WTC11 (cell line): ENCODE measurements at regions not wholly inside any gene's neighbourhood (a gene's known extent, or its start where the extent isn't known, plus 50 kb on each side); places are given as distances from the start of the nearest gene placed in this dataset.

Source experiments
- ATAC-seq: fragments of 200-7000 bp; cut with Tn5 transposase; 2 replicates; pipeline ENCODE4 v1.10.0; 2021; ENCODE audit warnings: mild to moderate bottlenecking, moderate library complexity
- CTCF ChIA-PET: fragments of 300-600 bp; sonication (Branson Sonifier 250); formaldehyde crosslinking; loops from one replicate; lab custom pipeline; 2021; ENCODE audit warnings: antibody characterized with exemption; lab: Charles Lee
- POLR2A ChIA-PET: fragments of 350-600 bp; sonication (Branson Sonifier 250); formaldehyde crosslinking; loops from one replicate; lab custom pipeline; 2021; ENCODE audit warnings: antibody characterized with exemption; lab: Charles Lee
- DNase-seq: peaks from one replicate; pipeline ENCODE4 v3.0.0; 2021; ENCODE audit warnings: low spot score
- H3K27ac Mint-ChIP-seq: 2 replicates; pipeline ENCODE4 v1.8.0; 2021; ENCODE audit warnings: mixed read lengths
- H3K27me3 Mint-ChIP-seq: 2 replicates; pipeline ENCODE4 v1.8.0; 2021; ENCODE audit warnings: low read depth, mild to moderate bottlenecking, moderate library complexity, mixed read lengths
- H3K36me3 Mint-ChIP-seq: 2 replicates; pipeline ENCODE4 v1.8.0; 2021; ENCODE audit warnings: mixed read lengths
- H3K4me1 Mint-ChIP-seq: 2 replicates; pipeline ENCODE4 v1.8.0; 2022; ENCODE audit warnings: mixed read lengths
- H3K4me3 Mint-ChIP-seq: 2 replicates; pipeline ENCODE4 v1.8.0; 2021; ENCODE audit warnings: mild to moderate bottlenecking, moderate library complexity, mixed read lengths
- H3K9me3 Mint-ChIP-seq: 2 replicates; pipeline ENCODE4 v1.8.0; 2021; ENCODE audit warnings: mixed read lengths
- ATF3 ChIP-seq: sonication (generic); formaldehyde crosslinking; conservative IDR thresholded peaks from 2 replicates; pipeline ENCODE4 v1.8.1; 2022; ENCODE audit warnings: mild to moderate bottlenecking, missing genetic modification reagents
- ATF6 ChIP-seq: sonication (generic); formaldehyde crosslinking; IDR thresholded peaks from 2 replicates; pipeline ENCODE4 v1.8.1; 2023; ENCODE audit warnings: mild to moderate bottlenecking, missing genetic modification reagents
- ETV6 ChIP-seq: sonication (generic); formaldehyde crosslinking; IDR thresholded peaks from 2 replicates; pipeline ENCODE4 v1.8.1; 2022; ENCODE audit warnings: mild to moderate bottlenecking, missing genetic modification reagents
- FOXK1 ChIP-seq: sonication (generic); formaldehyde crosslinking; IDR thresholded peaks from 2 replicates; pipeline ENCODE4 v1.8.0; 2022; ENCODE audit warnings: mild to moderate bottlenecking, moderate library complexity, missing genetic modification reagents
- FOXP1 ChIP-seq: sonication (generic); formaldehyde crosslinking; IDR thresholded peaks from 2 replicates; pipeline ENCODE4 v1.8.0; 2022; ENCODE audit warnings: missing genetic modification reagents, mild to moderate bottlenecking, moderate library complexity, borderline replicate concordance
- GRHL2 ChIP-seq: fragments of 250-450 bp; sonication (Bioruptor Pico); IDR thresholded peaks from 2 replicates; pipeline ENCODE4 v1.8.0; 2022; ENCODE audit warnings: mild to moderate bottlenecking, moderate library complexity; ENCODE audit not compliant: insufficient replicate concordance, severe bottlenecking
- GTF2I ChIP-seq: fragments of 250-450 bp; sonication (Bioruptor Pico); conservative IDR thresholded peaks from 2 replicates; pipeline ENCODE4 v1.4.0; 2021; ENCODE audit warnings: mild to moderate bottlenecking
- JUN ChIP-seq: sonication (generic); formaldehyde crosslinking; IDR thresholded peaks from 2 replicates; pipeline ENCODE4 v1.8.0; 2023; ENCODE audit warnings: mild to moderate bottlenecking, missing genetic modification reagents
- KAT7 ChIP-seq: sonication (generic); formaldehyde crosslinking; IDR thresholded peaks from 2 replicates; pipeline ENCODE4 v1.8.1; 2023; ENCODE audit warnings: missing genetic modification reagents, mild to moderate bottlenecking, borderline replicate concordance
- MYBL2 ChIP-seq: sonication (generic); formaldehyde crosslinking; IDR thresholded peaks from 2 replicates; pipeline ENCODE4 v1.8.1; 2023; ENCODE audit warnings: mild to moderate bottlenecking, moderate library complexity, missing genetic modification reagents
- NFATC4 ChIP-seq: fragments of 250-450 bp; sonication (Bioruptor Pico); IDR thresholded peaks from 2 replicates; pipeline ENCODE4 v1.9.0; 2021; ENCODE audit warnings: mild to moderate bottlenecking
- NFE2L1 ChIP-seq: sonication (generic); formaldehyde crosslinking; IDR thresholded peaks from 2 replicates; pipeline ENCODE4 v1.8.1; 2023; ENCODE audit warnings: missing genetic modification reagents
- NFYB ChIP-seq: sonication (generic); formaldehyde crosslinking; conservative IDR thresholded peaks from 2 replicates; pipeline ENCODE4 v1.8.0; 2022; ENCODE audit warnings: low read depth, missing genetic modification reagents
- NR1H2 ChIP-seq: sonication (generic); formaldehyde crosslinking; IDR thresholded peaks from 2 replicates; pipeline ENCODE4 v1.9.0; 2021; ENCODE audit warnings: mild to moderate bottlenecking, moderate library complexity, missing genetic modification reagents
- NR2C2 ChIP-seq: sonication (generic); formaldehyde crosslinking; IDR thresholded peaks from 2 replicates; pipeline ENCODE4 v1.8.0; 2022; ENCODE audit warnings: mild to moderate bottlenecking, missing genetic modification reagents
- RELA ChIP-seq: sonication (generic); formaldehyde crosslinking; IDR thresholded peaks from 2 replicates; pipeline ENCODE4 v1.8.1; 2022; ENCODE audit warnings: missing genetic modification reagents, mild to moderate bottlenecking, borderline replicate concordance
- SMAD3 ChIP-seq: sonication (generic); formaldehyde crosslinking; IDR thresholded peaks from 2 replicates; pipeline ENCODE4 v1.8.0; 2022; ENCODE audit warnings: missing genetic modification reagents, mild to moderate bottlenecking, borderline replicate concordance
- TEAD1 ChIP-seq: sonication (generic); formaldehyde crosslinking; IDR thresholded peaks from 2 replicates; pipeline ENCODE4 v1.8.0; 2022; ENCODE audit warnings: mild to moderate bottlenecking, missing genetic modification reagents
- USF2 ChIP-seq: sonication (generic); formaldehyde crosslinking; IDR thresholded peaks from 2 replicates; pipeline ENCODE4 v1.8.1; 2023; ENCODE audit warnings: mild to moderate bottlenecking, missing genetic modification reagents, moderate library complexity
- ZNF263 ChIP-seq: sonication (generic); formaldehyde crosslinking; IDR thresholded peaks from 2 replicates; pipeline ENCODE4 v1.8.1; 2022; ENCODE audit warnings: low read depth, mild to moderate bottlenecking, moderate library complexity, missing genetic modification reagents
- ZNF423 ChIP-seq: fragments of 250-450 bp; sonication (Bioruptor Pico); IDR thresholded peaks from 2 replicates; pipeline ENCODE4 v2.1.2; 2022; ENCODE audit warnings: mild to moderate bottlenecking, moderate library complexity
- TF ChIP-seq, protein P1 (sequence below): sonication (generic); formaldehyde crosslinking; IDR thresholded peaks from 2 replicates; pipeline ENCODE4 v1.8.1; 2023; ENCODE audit warnings: mild to moderate bottlenecking, moderate library complexity, missing genetic modification reagents

- TF ChIP-seq NFYB (CRISPR knock-in tag) (no peak), GRHL2 (CRISPR knock-in tag) (no peak), ATF3 (CRISPR knock-in tag) (no peak), ETV6 (CRISPR knock-in tag) (no peak), NR2C2 (CRISPR knock-in tag) (no peak)
Measured at GRCh38 chr18:47411159-47411558, 159.7 kb upstream of the SKOR2 start (continued).

DNA sequence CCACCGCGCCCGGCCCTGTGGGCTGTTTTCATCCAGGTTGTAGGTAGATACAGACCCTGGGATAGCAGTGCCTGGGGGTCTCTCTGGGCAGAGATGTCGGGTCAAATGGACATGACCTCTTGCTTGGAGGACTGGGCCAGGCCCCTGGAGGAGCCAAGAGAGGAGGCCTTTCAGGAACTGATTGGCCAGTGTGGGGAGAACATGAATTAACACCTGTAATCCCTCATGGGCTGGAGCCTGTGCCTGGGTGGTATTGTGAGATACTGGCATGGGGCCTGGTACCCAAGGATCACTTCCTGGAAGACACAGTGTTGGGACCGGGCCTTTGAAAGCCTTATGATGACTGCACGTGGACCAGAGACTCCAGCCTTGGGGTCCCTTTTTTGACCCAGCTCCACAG lies 158.7 kb upstream of the SKOR2 start:
- Mint-ChIP-seq H3K9me3 (peaks cover 5% of the 10 kb centered on the region; the same call in 1 of the 2 replicates), H3K27ac (no peak overlapping the region), H3K4me3 (no peak overlapping the region), H3K27me3 (peaks cover 10% of the 10 kb centered on the region), H3K4me1 (peaks cover 15% of the 10 kb centered on the region), H3K36me3 (peaks cover 2% of the 10 kb centered on the region; the same call in 1 of the 2 replicates)
- DNase-seq: no peak
- ATAC-seq: no peak
- ChIA-PET POLR2A (interaction anchor here (0.6 kb wide), 1 partner anchor 221 kb away, joined by 3 read pairs; no protein-coding TSS in a partner anchor), CTCF (interaction anchor here (3.0 kb wide), 1 partner anchor 12 kb away, joined by 13 read pairs; no protein-coding TSS in a partner anchor)
- TF ChIP-seq NFATC4 (CRISPR knock-in tag) (no peak), ZNF263 (CRISPR knock-in tag) (no peak)

GRCh38 chr18:47409519-47409918 lies 158.1 kb upstream of the SKOR2 start:
- Mint-ChIP-seq H3K4me1 (peaks cover 21% of the 10 kb centered on the region), H3K9me3 (peaks cover 5% of the 10 kb centered on the region; the same call in 1 of the 2 replicates), H3K4me3 (no peak overlapping the region), H3K36me3 (peaks cover 2% of the 10 kb centered on the region; the same call in 1 of the 2 replicates), H3K27ac (no peak overlapping the region), H3K27me3 (peaks cover 4% of the 10 kb centered on the region; the same call in 1 of the 2 replicates)
- POLR2A ChIA-PET: interaction anchor here (0.6 kb wide), 1 partner anchor 220 kb away, joined by 3 read pairs; no protein-coding TSS in a partner anchor
- DNase-seq (no peak), ATAC-seq (peak; percentile 50)
- TF ChIP-seq FOXP1 (CRISPR knock-in tag): no peak
- peak; percentile 42; the same call in 1 of the 2 replicates for TF ChIP-seq ZNF423
- CTCF ChIA-PET: interaction anchor here (3.0 kb wide), 1 partner anchor 12 kb away, joined by 13 read pairs; no protein-coding TSS in a partner anchor

DNA sequence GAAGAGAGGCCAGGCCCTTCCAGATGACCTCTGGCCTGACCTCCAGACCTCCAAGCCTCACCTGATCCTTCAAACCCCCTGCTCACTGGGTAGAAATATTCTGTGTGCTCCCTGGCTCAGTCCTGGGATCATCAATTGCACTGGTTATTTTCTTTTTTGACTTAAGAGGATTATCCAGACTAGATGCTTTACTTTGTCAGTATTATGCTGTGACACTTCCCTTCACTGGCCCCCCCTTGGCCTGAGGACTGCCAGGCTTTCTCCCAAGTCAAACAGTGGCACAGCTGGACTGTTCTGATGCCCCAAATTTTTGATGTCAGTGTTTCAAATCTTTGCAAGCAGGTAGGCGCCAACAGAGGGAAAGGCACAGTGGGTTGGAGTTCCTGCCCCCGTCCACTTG lies 156.3 kb upstream of the SKOR2 start:
- ChIA-PET CTCF (no interaction called here), POLR2A (no interaction called here)
- Mint-ChIP-seq H3K4me3 (no peak overlapping the region), H3K9me3 (peaks cover 5% of the 10 kb centered on the region; the same call in 1 of the 2 replicates), H3K36me3 (peaks cover 2% of the 10 kb centered on the region; the same call in 1 of the 2 replicates), H3K4me1 (peaks cover 27% of the 10 kb centered on the region), H3K27ac (no peak overlapping the region)
- ATAC-seq (no peak), DNase-seq (no peak)
- TF ChIP-seq KAT7 (CRISPR knock-in tag): no peak
- no peak for TF ChIP-seq TEAD1 (CRISPR knock-in tag)
- TF ChIP-seq USF2 (CRISPR knock-in tag): no peak
- no peak for TF ChIP-seq NFE2L1
- TF ChIP-seq RELA (CRISPR knock-in tag): no peak
- no peak for TF ChIP-seq FOXK1 (CRISPR knock-in tag)
- no peak for TF ChIP-seq GTF2I (CRISPR knock-in tag)
- no peak for TF ChIP-seq ETV6 (CRISPR knock-in tag)
- no peak for TF ChIP-seq MYBL2 (CRISPR knock-in tag)
- TF ChIP-seq, protein P1, sequence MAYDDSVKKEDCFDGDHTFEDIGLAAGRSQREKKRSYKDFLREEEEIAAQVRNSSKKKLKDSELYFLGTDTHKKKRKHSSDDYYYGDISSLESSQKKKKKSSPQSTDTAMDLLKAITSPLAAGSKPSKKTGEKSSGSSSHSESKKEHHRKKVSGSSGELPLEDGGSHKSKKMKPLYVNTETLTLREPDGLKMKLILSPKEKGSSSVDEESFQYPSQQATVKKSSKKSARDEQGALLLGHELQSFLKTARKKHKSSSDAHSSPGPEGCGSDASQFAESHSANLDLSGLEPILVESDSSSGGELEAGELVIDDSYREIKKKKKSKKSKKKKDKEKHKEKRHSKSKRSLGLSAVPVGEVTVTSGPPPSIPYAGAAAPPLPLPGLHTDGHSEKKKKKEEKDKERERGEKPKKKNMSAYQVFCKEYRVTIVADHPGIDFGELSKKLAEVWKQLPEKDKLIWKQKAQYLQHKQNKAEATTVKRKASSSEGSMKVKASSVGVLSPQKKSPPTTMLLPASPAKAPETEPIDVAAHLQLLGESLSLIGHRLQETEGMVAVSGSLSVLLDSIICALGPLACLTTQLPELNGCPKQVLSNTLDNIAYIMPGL (CRISPR knock-in tag): no peak
- no peak for TF ChIP-seq NR1H2 (CRISPR knock-in tag)
- no peak for TF ChIP-seq SMAD3 (CRISPR knock-in tag)
- no peak for TF ChIP-seq ATF6 (CRISPR knock-in tag)
- TF ChIP-seq JUN (CRISPR knock-in tag): no peak
- TF ChIP-seq, all 79 proteins: peak for 0
- peaks cover 7% of the 10 kb centered on the region for H3K27me3 Mint-ChIP-seq
